ENCODE measurements at regions not wholly inside any gene's neighbourhood (a gene's known extent, or its start where the extent isn't known, plus 50 kb on each side); places are given as distances from the start of the nearest gene placed in this dataset.

DNA sequence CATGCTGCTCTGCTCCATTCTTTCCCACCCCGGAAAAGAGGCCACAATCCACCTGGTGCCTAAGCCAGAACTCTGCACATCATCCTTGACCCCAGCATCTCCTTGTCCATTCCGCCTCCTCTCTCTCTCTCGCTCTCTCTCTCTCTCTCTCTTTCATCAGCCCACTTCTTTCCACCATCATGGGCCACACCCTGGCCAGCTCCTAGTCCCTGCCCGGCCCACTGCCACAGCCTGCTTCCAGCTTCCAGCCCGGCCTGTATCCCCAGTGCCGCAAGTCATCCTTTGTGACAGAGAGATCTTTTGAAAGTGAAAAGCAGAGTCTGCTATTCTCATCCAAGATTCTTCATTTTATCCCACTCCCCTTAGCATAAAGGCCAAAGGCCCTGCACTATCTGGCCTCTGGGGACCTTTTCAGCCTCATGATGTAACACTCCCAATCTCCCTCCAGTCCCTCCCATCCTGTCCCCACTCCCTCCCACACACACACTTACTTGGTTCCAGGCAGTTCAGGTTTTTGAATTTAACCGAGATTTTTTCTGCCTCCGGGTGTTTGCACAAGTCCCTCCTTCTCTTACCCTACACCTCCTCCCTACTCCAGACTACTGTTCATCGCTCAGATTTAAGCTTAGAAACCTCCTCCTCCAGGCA is 214.0 kb downstream of the EN1 start:
- TF ChIP-seq, protein P1, sequence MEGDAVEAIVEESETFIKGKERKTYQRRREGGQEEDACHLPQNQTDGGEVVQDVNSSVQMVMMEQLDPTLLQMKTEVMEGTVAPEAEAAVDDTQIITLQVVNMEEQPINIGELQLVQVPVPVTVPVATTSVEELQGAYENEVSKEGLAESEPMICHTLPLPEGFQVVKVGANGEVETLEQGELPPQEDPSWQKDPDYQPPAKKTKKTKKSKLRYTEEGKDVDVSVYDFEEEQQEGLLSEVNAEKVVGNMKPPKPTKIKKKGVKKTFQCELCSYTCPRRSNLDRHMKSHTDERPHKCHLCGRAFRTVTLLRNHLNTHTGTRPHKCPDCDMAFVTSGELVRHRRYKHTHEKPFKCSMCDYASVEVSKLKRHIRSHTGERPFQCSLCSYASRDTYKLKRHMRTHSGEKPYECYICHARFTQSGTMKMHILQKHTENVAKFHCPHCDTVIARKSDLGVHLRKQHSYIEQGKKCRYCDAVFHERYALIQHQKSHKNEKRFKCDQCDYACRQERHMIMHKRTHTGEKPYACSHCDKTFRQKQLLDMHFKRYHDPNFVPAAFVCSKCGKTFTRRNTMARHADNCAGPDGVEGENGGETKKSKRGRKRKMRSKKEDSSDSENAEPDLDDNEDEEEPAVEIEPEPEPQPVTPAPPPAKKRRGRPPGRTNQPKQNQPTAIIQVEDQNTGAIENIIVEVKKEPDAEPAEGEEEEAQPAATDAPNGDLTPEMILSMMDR (IDR thresholded peaks at IDR 0.05) = no peak
- H3K9me3 ChIP-seq = no peaks in the 10 kb centered on the region
- DNase-seq = no peak
- no peak overlapping the region for H3K4me3 ChIP-seq
- H3K4me1 ChIP-seq = no peaks in the 10 kb centered on the region
- no peak overlapping the region for H3K27ac ChIP-seq
- intact Hi-C loops (cut with DNase I; ENCODE audit: low total_unique reads) = no loop called here
- no peaks in the 10 kb centered on the region for H3K36me3 ChIP-seq
- H3K27me3 ChIP-seq = no peaks in the 10 kb centered on the region

DNA sequence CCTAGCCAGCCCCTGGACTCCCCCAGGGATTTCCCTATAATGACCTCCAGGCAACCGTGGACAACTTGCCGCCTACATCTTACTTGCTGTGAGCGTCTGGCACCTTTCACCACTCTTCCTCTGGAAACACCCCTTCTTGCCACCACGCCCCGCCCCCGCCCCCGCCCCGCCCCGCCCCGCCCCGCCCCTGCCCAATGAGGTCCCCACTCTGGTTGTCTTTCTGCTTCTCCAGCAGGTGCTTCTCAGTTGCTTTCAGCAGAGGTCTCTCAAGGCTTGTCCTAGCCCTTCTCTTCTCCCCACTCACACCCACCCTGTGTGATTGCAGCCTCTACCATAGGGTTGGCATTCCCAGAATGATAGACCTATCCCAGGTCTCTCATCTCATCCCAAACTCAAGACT is 214.5 kb downstream of the EN1 start:
- Histone ChIP-seq H3K27me3 (no peaks in the 10 kb centered on the region), H3K27ac (no peak overlapping the region), H3K9me3 (no peaks in the 10 kb centered on the region), H3K4me3 (no peak overlapping the region), H3K4me1 (no peaks in the 10 kb centered on the region), H3K36me3 (no peaks in the 10 kb centered on the region)
- no peak for DNase-seq
- intact Hi-C loops (cut with DNase I; ENCODE audit: low total_unique reads) = no loop called here
- TF ChIP-seq, protein P1 (IDR thresholded peaks at IDR 0.05) = no peak

DNA sequence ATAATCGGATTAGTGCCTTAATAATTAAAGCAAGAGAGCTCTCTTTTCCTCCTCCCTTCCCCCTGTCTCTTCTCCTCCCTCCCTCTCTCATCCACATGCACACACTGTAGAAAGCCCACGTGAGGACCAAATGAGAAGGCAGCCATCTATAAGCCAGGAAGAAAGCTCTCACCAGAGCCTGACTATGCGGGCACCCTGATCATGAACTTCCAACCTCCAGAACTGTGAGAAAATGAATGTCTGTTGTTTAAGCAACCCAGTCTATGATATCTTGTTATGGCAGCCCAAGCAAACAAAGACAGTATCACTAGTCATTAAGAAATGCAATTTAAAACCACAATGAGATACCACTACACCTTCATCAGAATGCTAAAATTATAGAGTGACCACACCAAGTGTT is 220.3 kb downstream of the EN1 start:
- Histone ChIP-seq H3K4me1 (no peaks in the 10 kb centered on the region), H3K9me3 (no peaks in the 10 kb centered on the region), H3K36me3 (no peaks in the 10 kb centered on the region), H3K27ac (no peak overlapping the region), H3K27me3 (no peaks in the 10 kb centered on the region), H3K4me3 (no peak overlapping the region)
- intact Hi-C loops (cut with DNase I; ENCODE audit: low total_unique reads) = no loop called here
- TF ChIP-seq, protein P1 (IDR thresholded peaks at IDR 0.05) = no peak
- DNase-seq = no peak

DNA sequence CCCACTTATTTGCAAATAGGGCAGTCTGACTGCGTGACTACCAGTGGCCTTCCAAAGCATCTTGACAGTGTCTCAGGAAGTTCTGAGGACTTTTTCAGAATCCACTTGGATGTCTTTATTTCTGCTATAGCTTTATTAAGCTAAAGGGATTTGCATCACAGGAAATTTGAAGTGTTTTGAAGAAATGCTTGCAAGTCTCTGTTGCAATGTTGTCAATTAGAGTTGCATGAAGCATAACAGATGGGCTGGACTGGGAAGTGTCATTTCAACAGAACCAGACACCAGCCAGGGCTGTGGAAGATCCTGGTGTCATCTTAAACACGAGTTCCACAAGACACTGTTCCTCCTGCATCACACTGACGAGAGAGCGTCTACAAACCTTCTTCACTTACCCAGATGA is 224.5 kb downstream of the EN1 start:
- Histone ChIP-seq H3K4me3 (no peak overlapping the region), H3K27ac (no peak overlapping the region), H3K9me3 (no peaks in the 10 kb centered on the region), H3K36me3 (no peaks in the 10 kb centered on the region), H3K27me3 (peaks cover 0 to 4% of the 10 kb centered on the region in 2 donors), H3K4me1 (no peaks in the 10 kb centered on the region)
- no peak for DNase-seq
- TF ChIP-seq, protein P1 (IDR thresholded peaks at IDR 0.05) = no peak
- intact Hi-C loops (cut with DNase I; ENCODE audit: low total_unique reads) = no loop called here

DNA sequence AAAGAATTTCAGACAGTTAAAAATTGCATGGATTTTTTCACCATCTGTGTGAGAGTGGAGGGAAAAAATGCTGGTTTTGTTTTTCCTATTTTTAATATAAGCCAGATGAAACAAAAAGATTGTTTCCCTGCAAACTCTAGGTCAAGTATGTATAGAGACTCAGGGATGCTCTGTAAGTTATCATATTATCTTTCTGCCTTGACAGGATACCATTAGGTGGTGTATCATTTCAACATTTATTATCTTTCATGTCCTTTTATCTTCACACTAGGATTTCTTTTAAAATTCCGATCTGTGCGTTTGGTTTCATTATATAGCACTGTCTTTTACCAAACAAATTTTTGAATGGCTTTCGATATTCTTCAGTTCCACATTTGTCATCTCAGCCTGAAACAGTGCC is 225.3 kb downstream of the EN1 start:
- H3K27ac ChIP-seq = no peak overlapping the region
- H3K4me3 ChIP-seq = no peak overlapping the region
- no peaks in the 10 kb centered on the region for H3K9me3 ChIP-seq
- DNase-seq = no peak
- intact Hi-C loops (cut with DNase I; ENCODE audit: low total_unique reads) = no loop called here
- TF ChIP-seq, protein P1 (IDR thresholded peaks at IDR 0.05) = no peak
- no peaks in the 10 kb centered on the region for H3K4me1 ChIP-seq
- H3K36me3 ChIP-seq = no peaks in the 10 kb centered on the region
- peaks cover 0 to 4% of the 10 kb centered on the region in 2 donors for H3K27me3 ChIP-seq

DNA sequence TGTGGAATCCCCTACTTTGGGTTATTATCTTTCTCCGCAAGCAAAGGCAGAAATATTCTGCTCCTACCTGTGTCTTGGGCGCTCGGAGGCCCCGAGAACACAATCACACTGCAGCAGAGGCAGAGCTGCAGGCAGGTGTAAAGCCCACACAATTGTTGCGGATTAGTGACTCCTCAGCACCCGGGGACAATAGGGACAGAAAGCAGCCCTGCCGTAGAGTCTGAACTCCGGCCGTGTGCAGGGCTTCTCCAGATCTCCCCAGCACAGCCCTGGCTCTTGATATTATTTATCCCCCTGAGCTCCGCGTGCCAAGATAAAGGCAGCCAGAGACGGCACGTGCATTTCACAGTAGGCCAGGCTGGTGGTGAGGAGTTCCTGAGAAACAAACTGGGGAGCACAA is 229.2 kb downstream of the EN1 start:
- intact Hi-C loops (cut with DNase I; ENCODE audit: low total_unique reads) = loop anchor here (5.0 kb wide), 1 partner anchor 461 kb away; no protein-coding TSS in a partner anchor
- Histone ChIP-seq H3K4me3 (no peak overlapping the region), H3K36me3 (no peaks in the 10 kb centered on the region), H3K27ac (no peak overlapping the region), H3K27me3 (peaks cover 0 to 9% of the 10 kb centered on the region in 2 donors), H3K9me3 (no peaks in the 10 kb centered on the region), H3K4me1 (no peaks in the 10 kb centered on the region)
- no peak for DNase-seq
- TF ChIP-seq, protein P1 (IDR thresholded peaks at IDR 0.05) = no peak

Data from tibial artery (tissue), 4 donors.